ENCODE measurements at regions not wholly inside any gene's neighbourhood (a gene's known extent, or its start where the extent isn't known, plus 50 kb on each side); places are given as distances from the start of the nearest gene placed in this dataset.

- FAIRE-seq (no peak), DNase-seq (ENCODE audit: low read depth in 1 of 2, low spot score in 2 of 2) (no peak)
- Histone ChIP-seq H3K14ac (ENCODE audit: insufficient read length) (no peak overlapping the region), H2AFZ (ENCODE audit: low read length) (no peak overlapping the region), H4K5ac (ENCODE audit: insufficient read length, low read depth, low read length) (no peak overlapping the region), H3K4ac (replicated peaks; ENCODE audit: insufficient read length, low read depth, low read length) (no peak overlapping the region), H2BK120ac (replicated peaks; ENCODE audit: low read depth, low read length) (no peak overlapping the region), H4K20me1 (replicated peaks in 1 of 2; ENCODE audit: control insufficient read depth in 1 of 2, insufficient read depth in 2 of 2, low read length in 2 of 2) (no peaks in the 10 kb centered on the region), H3K9ac (replicated peaks in 1 of 4; ENCODE audit: extremely low read depth in 1 of 4, low read depth in 3 of 4, low read length in 3 of 4) (no peak overlapping the region), H3K4me3 (ENCODE audit: extremely low read depth in 1 of 4, insufficient read depth in 2 of 4, low read depth in 3 of 4, low read length in 4 of 4) (no peak overlapping the region), H4K91ac (replicated peaks; ENCODE audit: insufficient read length, low read length) (no peak overlapping the region), H3K79me1 (ENCODE audit: low read depth, low read length) (no peaks in the 10 kb centered on the region), H4K8ac (ENCODE audit: extremely low read depth, insufficient read depth, low read length) (no peak overlapping the region), H3K9me3 (ENCODE audit: insufficient read depth in 2 of 2, low read depth in 1 of 2, low read length in 1 of 2) (no peaks in the 10 kb centered on the region), H2BK12ac (ENCODE audit: low read depth, low read length) (no peak overlapping the region), H2BK20ac (ENCODE audit: low read length) (no peak overlapping the region), H3K79me2 (ENCODE audit: control insufficient read depth in 1 of 2, insufficient read depth in 2 of 2, low read length in 2 of 2) (no peaks in the 10 kb centered on the region), H3K23me2 (ENCODE audit: low read depth, low read length) (no peaks in the 10 kb centered on the region; the same call in 1 of the 2 replicates), H3K23ac (ENCODE audit: insufficient read length) (no peak overlapping the region), H3K18ac (ENCODE audit: extremely low read depth, low read length) (no peak overlapping the region), H3K27me3 (replicated peaks in 1 of 4; ENCODE audit: control insufficient read depth in 3 of 4, extremely low read depth in 1 of 4, insufficient read depth in 3 of 4, low read length in 3 of 4) (peaks cover 0 to 1% (median 0%) of the 10 kb centered on the region in 4 experiments; a peak in 1 of 7 replicates), H2BK15ac (ENCODE audit: low read length) (no peak overlapping the region), H3K27ac (ENCODE audit: low read depth, low read length) (no peak overlapping the region), H2AK5ac (ENCODE audit: low read depth, low read length) (no peak overlapping the region), H2BK5ac (ENCODE audit: low read depth, low read length) (no peak overlapping the region), H3K56ac (replicated peaks; ENCODE audit: insufficient read length, low read depth, low read length) (no peak overlapping the region), H3K36me3 (ENCODE audit: control insufficient read depth in 2 of 4, insufficient read depth in 4 of 4, low read length in 3 of 4) (no peaks in the 10 kb centered on the region), H3K4me1 (replicated peaks in 1 of 4; ENCODE audit: control insufficient read depth in 3 of 4, insufficient read depth in 4 of 4, low read length in 3 of 4) (no peaks in the 10 kb centered on the region), H3K4me2 (ENCODE audit: insufficient read depth in 1 of 2, low read depth in 2 of 2, low read length in 2 of 2) (no peak overlapping the region)
- ChIA-PET CTCF (ENCODE audit: partially characterized antibody) (interaction anchor here (0.7 to 1.2 kb wide), 4 partner anchors 28 to 117 kb away, joined by 3 read pairs; no protein-coding TSS in a partner anchor), POLR2A (ENCODE audit: partially characterized antibody) (no interaction called here)
- 89% methylated on average over 8 of the region's 8 CpGs; no CpG with 5 or more reads in 1 of the 2 experiments for WGBS, 2 experiments (ENCODE audit: extremely low coverage in 1 of 2, insufficient coverage in 1 of 2, insufficient read length in 1 of 2, insufficient replicate concordance in 2 of 2, low coverage in 1 of 2, low lambda C conversion rate in 2 of 2, missing lambda C conversion rate in 1 of 2)
- TF ChIP-seq JUN (IDR thresholded peaks at IDR 0.05; ENCODE audit: low read depth, low read length) (no peak), CREB1 (IDR thresholded peaks at IDR 0.05) (no peak), SP1 (IDR thresholded peaks at IDR 0.05; ENCODE audit: low read depth, low read length) (no peak), SRF (IDR thresholded peaks at IDR 0.05; ENCODE audit: low read depth, low read length) (no peak), ATF2 (IDR thresholded peaks at IDR 0.05; ENCODE audit: low read length) (no peak), CHD2 (IDR thresholded peaks at IDR 0.05; ENCODE audit: low read length) (no peak)
Measured at GRCh38 chr13:44012910-44013757, 133.4 kb downstream of the LACC1 start.
